C4-2B (cell line): ENCODE measurements at regions not wholly inside any gene's neighbourhood (a gene's known extent, or its start where the extent isn't known, plus 50 kb on each side); places are given as distances from the start of the nearest gene placed in this dataset.

Experiments
- CTCF ChIP-seq: fragments of 450-650 bp; conservative IDR thresholded peaks from 2 replicates; pipeline ENCODE4 v1.5.1; 2017; ENCODE audit warnings: mild to moderate bottlenecking
- ZFX ChIP-seq: fragments of 450-650 bp; IDR thresholded peaks from 2 replicates; pipeline ENCODE4 v1.6.1; 2017

- TF ChIP-seq CTCF (no peak), ZFX (no peak)
Measured at GRCh38 chr7:139180700-139181311, 50.2 kb upstream of the UBN2 start.
